H1 (cell line): ENCODE measurements at regions not wholly inside any gene's neighbourhood (a gene's known extent, or its start where the extent isn't known, plus 50 kb on each side); places are given as distances from the start of the nearest gene placed in this dataset.

Experiments
- CTCF ChIA-PET: fragments of 300-600 bp; sonication (Branson Sonifier 250); formaldehyde crosslinking; loops from one replicate; lab custom pipeline; 2021; ENCODE audit not compliant: partially characterized antibody; lab: Charles Lee
- POLR2A ChIA-PET: fragments of 300-600 bp; sonication (Branson Sonifier 250); formaldehyde crosslinking; loops from one replicate; lab custom pipeline; 2021; ENCODE audit warnings: inconsistent platforms; ENCODE audit not compliant: partially characterized antibody; lab: Charles Lee
- DNase-seq, 2 experiments: peaks; one replicate each; pipeline versions ENCODE4 v3.0.0 to v3.0.0-alpha.2; 2010 to 2022; ENCODE audit warnings: low spot score in 2 of 2, low read depth in 1 of 2, mixed read lengths in 1 of 2
- FAIRE-seq: peaks from 2 replicates; lab custom pipeline; 2011; peaks lifted over from hg19 to GRCh38; lab: Jason Lieb, UNC
- H2AFZ ChIP-seq: 2 replicates; pipeline ENCODE4 v1.8.1; 2012; ENCODE audit warnings: low read length, inconsistent platforms
- H2AK5ac ChIP-seq: 2 replicates; pipeline ENCODE4 v1.6.1; 2013; ENCODE audit warnings: low read depth, low read length
- H2BK120ac ChIP-seq: replicated peaks from 2 replicates; pipeline ENCODE3; 2013; ENCODE audit warnings: low read depth, low read length, inconsistent platforms
- H2BK12ac ChIP-seq: 2 replicates; pipeline ENCODE4 v1.6.1; 2013; ENCODE audit warnings: low read depth, low read length
- H2BK15ac ChIP-seq: 2 replicates; pipeline ENCODE4 v1.6.1; 2013; ENCODE audit warnings: low read length
- H2BK20ac ChIP-seq: 2 replicates; pipeline ENCODE4 v1.6.1; 2013; ENCODE audit warnings: low read length
- H2BK5ac ChIP-seq: 2 replicates; pipeline ENCODE4 v1.6.1; 2013; ENCODE audit warnings: low read depth, low read length
- H3K14ac ChIP-seq: 2 replicates; pipeline ENCODE4 v1.6.1; 2013; ENCODE audit warnings: inconsistent platforms; ENCODE audit not compliant: insufficient read length
- H3K18ac ChIP-seq: 2 replicates; pipeline ENCODE4 v1.6.1; 2013; ENCODE audit warnings: low read length; ENCODE audit errors: extremely low read depth
- H3K23ac ChIP-seq: 2 replicates; pipeline ENCODE4 v1.6.1; 2013; ENCODE audit warnings: inconsistent platforms; ENCODE audit not compliant: insufficient read length
- H3K23me2 ChIP-seq: 2 replicates; pipeline ENCODE4 v1.6.1; 2013; ENCODE audit warnings: low read depth, low read length
- H3K27ac ChIP-seq: 2 replicates; pipeline ENCODE4 v1.6.1; 2011; ENCODE audit warnings: low read depth, low read length, inconsistent platforms
- H3K27me3 ChIP-seq, 4 experiments: replicated peaks in 1 of 4; 1 replicate in 1 of 4; 2 replicates in 3 of 4; pipeline versions ENCODE4 v1.6.1 to v1.8.1; 2011 to 2013; ENCODE audit warnings: low read length in 3 of 4, mild to moderate bottlenecking in 3 of 4, inconsistent platforms in 2 of 4, mixed read lengths in 2 of 4, moderate library complexity in 1 of 4; ENCODE audit not compliant: control insufficient read depth in 3 of 4, insufficient read depth in 3 of 4; ENCODE audit errors: extremely low read depth in 1 of 4
- H3K36me3 ChIP-seq, 4 experiments: 2 replicates each; pipeline versions ENCODE4 v1.6.1 to v1.8.1; 2011 to 2013; ENCODE audit warnings: mild to moderate bottlenecking in 4 of 4, low read length in 3 of 4, moderate library complexity in 2 of 4, control low read depth in 1 of 4, inconsistent platforms in 1 of 4; ENCODE audit not compliant: insufficient read depth in 4 of 4, control insufficient read depth in 2 of 4
- H3K4ac ChIP-seq: replicated peaks from 2 replicates; pipeline ENCODE3; 2013; ENCODE audit warnings: low read length, low read depth, mixed read lengths, inconsistent platforms; ENCODE audit not compliant: insufficient read length
- H3K4me1 ChIP-seq, 4 experiments: replicated peaks in 1 of 4; 1 replicate in 1 of 4; 2 replicates in 3 of 4; pipeline versions ENCODE4 v1.6.1 to v1.8.1; 2011 to 2013; ENCODE audit warnings: low read length in 3 of 4, inconsistent platforms in 2 of 4, mixed read lengths in 1 of 4; ENCODE audit not compliant: insufficient read depth in 4 of 4, control insufficient read depth in 3 of 4
- H3K4me2 ChIP-seq, 2 experiments: 2 replicates each; pipeline versions ENCODE4 v1.6.1 to v1.8.1; 2011 to 2013; ENCODE audit warnings: low read depth in 2 of 2, low read length in 2 of 2, control low read depth in 1 of 2, inconsistent platforms in 1 of 2, mild to moderate bottlenecking in 1 of 2; ENCODE audit not compliant: insufficient read depth in 1 of 2
- H3K4me3 ChIP-seq, 4 experiments: fragments of 200-600, 300-600 bp in 1 of 4; sonication (generic), shearing (Covaris generic), sonication (Bioruptor Twin) in 1 of 4; 2 replicates each; pipeline versions ENCODE4 v1.5.1 to v1.8.1; 2011 to 2016; ENCODE audit warnings: low read length in 4 of 4, low read depth in 3 of 4, control low read depth in 2 of 4, inconsistent platforms in 2 of 4, mild to moderate bottlenecking in 2 of 4, mixed read lengths in 1 of 4, moderate library complexity in 1 of 4; ENCODE audit not compliant: insufficient read depth in 2 of 4; ENCODE audit errors: extremely low read depth in 1 of 4
- H3K56ac ChIP-seq: replicated peaks from 2 replicates; pipeline ENCODE3; 2013; ENCODE audit warnings: low read depth, mild to moderate bottlenecking, mixed read lengths, low read length, inconsistent platforms; ENCODE audit not compliant: insufficient read length
- H3K79me1 ChIP-seq: 2 replicates; pipeline ENCODE4 v1.6.1; 2013; ENCODE audit warnings: low read depth, low read length, control low read depth
- H3K79me2 ChIP-seq, 2 experiments: 2 replicates each; pipeline versions ENCODE4 v1.6.1 to v1.8.1; 2012 to 2013; ENCODE audit warnings: low read length in 2 of 2, mild to moderate bottlenecking in 2 of 2, inconsistent platforms in 1 of 2; ENCODE audit not compliant: insufficient read depth in 2 of 2, control insufficient read depth in 1 of 2
- H3K9ac ChIP-seq, 4 experiments: replicated peaks in 1 of 4; 1 replicate in 1 of 4; 2 replicates in 3 of 4; pipeline versions ENCODE4 v1.6.1 to v1.8.1; 2011 to 2013; ENCODE audit warnings: low read depth in 3 of 4, low read length in 3 of 4, control low read depth in 2 of 4, mild to moderate bottlenecking in 2 of 4, moderate library complexity in 2 of 4, inconsistent platforms in 1 of 4; ENCODE audit errors: extremely low read depth in 1 of 4
- H3K9me3 ChIP-seq, 2 experiments: 2 replicates each; pipeline versions ENCODE4 v1.6.1 to v1.8.1; 2012 to 2013; ENCODE audit warnings: mild to moderate bottlenecking in 2 of 2, moderate library complexity in 2 of 2, control low read depth in 1 of 2, inconsistent platforms in 1 of 2, low read depth in 1 of 2, low read length in 1 of 2, mixed read lengths in 1 of 2; ENCODE audit not compliant: insufficient read depth in 2 of 2
- H4K20me1 ChIP-seq, 2 experiments: replicated peaks in 1 of 2; 2 replicates each; pipeline versions ENCODE3 to v1.8.1; 2011 to 2013; ENCODE audit warnings: inconsistent platforms in 2 of 2, low read length in 2 of 2, mild to moderate bottlenecking in 1 of 2; ENCODE audit not compliant: insufficient read depth in 2 of 2, control insufficient read depth in 1 of 2
- H4K5ac ChIP-seq: 2 replicates; pipeline ENCODE4 v1.6.1; 2013; ENCODE audit warnings: low read length, low read depth, mixed read lengths, inconsistent platforms; ENCODE audit not compliant: insufficient read length
- H4K8ac ChIP-seq: 2 replicates; pipeline ENCODE4 v1.8.0; 2013; ENCODE audit warnings: mild to moderate bottlenecking, moderate library complexity, low read length, inconsistent platforms; ENCODE audit not compliant: insufficient read depth; ENCODE audit errors: extremely low read depth
- H4K91ac ChIP-seq: replicated peaks from 2 replicates; pipeline ENCODE3; 2013; ENCODE audit warnings: low read length, mixed read lengths, inconsistent platforms; ENCODE audit not compliant: insufficient read length
- KDM1A ChIP-seq: fragments of 200-600, 300-600 bp; sonication (generic); IDR thresholded peaks from 2 replicates; pipeline ENCODE4 v1.7.1; 2016; ENCODE audit warnings: mild to moderate bottlenecking, low read length, borderline replicate concordance
- SP4 ChIP-seq: IDR thresholded peaks from 2 replicates; pipeline ENCODE4 v1.6.1; 2012; ENCODE audit warnings: low read length, inconsistent platforms
- WGBS, 2 experiments: shearing (Covaris generic) in 1 of 2; methylation state at CpG; one replicate each; pipeline versions ENCODE4 v1.1.6 to v1.1.7; 2013 to 2015; ENCODE audit warnings: low lambda C conversion rate in 2 of 2, mixed read lengths in 2 of 2, inconsistent platforms in 1 of 2, low coverage in 1 of 2, missing lambda C conversion rate in 1 of 2; ENCODE audit not compliant: insufficient replicate concordance in 2 of 2, insufficient coverage in 1 of 2, insufficient read length in 1 of 2; ENCODE audit errors: extremely low coverage in 1 of 2, missing lambda C conversion rate in 1 of 2; 5-methylcytosine and 5-hydroxymethylcytosine counted together

GRCh38 chr6:117128052-117128451 lies 137.3 kb upstream of the VGLL2 start:
- H2BK5ac ChIP-seq, result no peak overlapping the region
- H3K4me2 ChIP-seq, result no peak overlapping the region
- H2AK5ac ChIP-seq, result no peak overlapping the region
- ChIA-PET POLR2A (no interaction called here), CTCF (interaction anchor here (0.9 kb wide), 1 partner anchor 159 kb away, joined by 3 read pairs; no protein-coding TSS in a partner anchor)
- H4K8ac ChIP-seq, result no peak overlapping the region
- H4K5ac ChIP-seq, result no peak overlapping the region
- no peak for FAIRE-seq
- no peak overlapping the region for H3K18ac ChIP-seq
- no peak overlapping the region for H2BK120ac ChIP-seq
- H3K79me2 ChIP-seq, result no peaks in the 10 kb centered on the region
- WGBS, 2 experiments, result 86% methylated on average over 1 of the region's 1 CpG; no CpG with 5 or more reads in 1 of the 2 experiments
- H3K23me2 ChIP-seq, result no peaks in the 10 kb centered on the region
- no peak overlapping the region for H2BK20ac ChIP-seq
- no peak overlapping the region for H3K9ac ChIP-seq
- H2BK12ac ChIP-seq, result no peak overlapping the region
- H2BK15ac ChIP-seq, result no peak overlapping the region
- no peak overlapping the region for H3K56ac ChIP-seq
- H4K91ac ChIP-seq, result no peak overlapping the region
- H3K14ac ChIP-seq, result no peak overlapping the region
- H3K4me1 ChIP-seq, result no peaks in the 10 kb centered on the region
- H3K36me3 ChIP-seq, result no peaks in the 10 kb centered on the region
- H3K27me3 ChIP-seq, result no peaks in the 10 kb centered on the region
- H3K23ac ChIP-seq, result no peak overlapping the region
- H3K79me1 ChIP-seq, result no peaks in the 10 kb centered on the region
- H4K20me1 ChIP-seq, result no peaks in the 10 kb centered on the region
- H3K4me3 ChIP-seq, result no peak overlapping the region
- H3K4ac ChIP-seq, result no peak overlapping the region
- DNase-seq, result no peak
- H3K9me3 ChIP-seq, result no peaks in the 10 kb centered on the region
- no peak overlapping the region for H2AFZ ChIP-seq
- no peak overlapping the region for H3K27ac ChIP-seq
- TF ChIP-seq SP4 (no peak), KDM1A (no peak)
